Pons (tissue), 1 donor: ENCODE measurements at regions not wholly inside any gene's neighbourhood (a gene's known extent, or its start where the extent isn't known, plus 50 kb on each side); places are given as distances from the start of the nearest gene placed in this dataset.
"Not testable (repeated sequence)": the region's sequence is repeated elsewhere in the genome, so short reads cannot be mapped to it uniquely, and the experiment has no call there.

Experiments used
- DNase-seq: peaks from one replicate; pipeline ENCODE4 v3.0.0-alpha.2; 2016; ENCODE audit warnings: low spot score

DNA sequence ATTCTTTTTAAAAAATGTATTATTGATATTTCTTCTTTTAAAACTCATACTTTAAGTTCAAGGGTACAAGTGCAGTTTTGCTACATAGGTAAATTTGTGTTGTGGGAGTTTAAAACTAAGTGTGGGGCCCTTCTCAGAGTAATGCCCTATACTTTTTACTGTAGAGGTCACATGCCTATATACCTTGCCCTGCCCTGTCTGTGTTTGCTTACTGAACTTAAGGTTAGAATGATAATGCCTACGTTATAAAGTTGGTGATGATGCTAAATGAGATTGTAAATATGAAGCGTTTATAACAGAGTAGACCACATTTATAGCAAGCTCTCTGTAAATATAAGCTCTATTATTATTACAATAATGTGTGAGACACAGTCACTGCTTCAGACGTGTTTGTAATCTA, 261.9 kb downstream of the RASSF9 start:
- DNase-seq: no peak

DNA sequence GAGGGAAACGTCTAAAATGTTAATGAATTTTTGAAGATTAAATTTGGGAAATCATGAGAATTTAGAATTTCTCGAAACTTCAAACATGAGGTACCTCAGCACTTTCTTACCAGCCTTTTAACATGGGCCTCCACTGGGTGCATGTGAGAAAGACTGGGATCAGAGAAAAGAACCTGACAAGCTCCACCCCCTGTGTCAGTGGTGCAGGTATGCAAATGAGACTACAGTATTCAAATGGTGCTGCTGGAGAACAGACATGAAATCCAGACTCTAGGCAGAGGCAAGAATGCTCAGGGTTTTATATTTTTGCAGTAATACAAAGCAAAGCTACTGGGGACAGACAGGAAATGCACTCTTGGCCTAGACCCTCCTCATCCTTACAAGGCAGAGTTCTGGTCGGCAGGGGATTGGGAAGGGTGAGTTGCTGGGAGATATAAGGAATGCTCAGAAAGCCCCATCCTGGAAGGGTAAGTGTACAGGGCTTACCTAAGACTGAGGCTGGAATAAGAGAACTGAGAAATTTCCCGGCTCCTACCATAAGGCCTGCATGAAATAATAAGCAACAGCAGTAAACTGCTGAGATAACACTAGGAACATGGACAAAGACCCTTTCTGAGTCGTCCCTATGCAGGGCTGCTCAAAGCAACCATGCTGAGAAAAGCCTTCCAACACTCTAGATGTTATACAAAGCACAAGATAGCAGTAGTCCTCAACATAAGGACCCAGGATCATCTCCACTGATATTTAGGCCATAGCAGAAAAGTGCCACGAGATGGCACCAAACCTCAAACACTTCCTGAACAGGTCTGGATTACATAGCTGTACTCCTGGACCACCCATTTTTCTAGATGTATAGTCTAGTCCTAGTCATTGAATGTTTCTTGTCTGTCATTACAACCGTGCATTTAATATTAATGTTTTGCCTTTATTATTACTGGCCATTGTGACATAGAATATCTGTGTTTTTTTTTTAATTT, 260.8 kb downstream of the RASSF9 start:
- DNase-seq: peak; percentile 57

DNA sequence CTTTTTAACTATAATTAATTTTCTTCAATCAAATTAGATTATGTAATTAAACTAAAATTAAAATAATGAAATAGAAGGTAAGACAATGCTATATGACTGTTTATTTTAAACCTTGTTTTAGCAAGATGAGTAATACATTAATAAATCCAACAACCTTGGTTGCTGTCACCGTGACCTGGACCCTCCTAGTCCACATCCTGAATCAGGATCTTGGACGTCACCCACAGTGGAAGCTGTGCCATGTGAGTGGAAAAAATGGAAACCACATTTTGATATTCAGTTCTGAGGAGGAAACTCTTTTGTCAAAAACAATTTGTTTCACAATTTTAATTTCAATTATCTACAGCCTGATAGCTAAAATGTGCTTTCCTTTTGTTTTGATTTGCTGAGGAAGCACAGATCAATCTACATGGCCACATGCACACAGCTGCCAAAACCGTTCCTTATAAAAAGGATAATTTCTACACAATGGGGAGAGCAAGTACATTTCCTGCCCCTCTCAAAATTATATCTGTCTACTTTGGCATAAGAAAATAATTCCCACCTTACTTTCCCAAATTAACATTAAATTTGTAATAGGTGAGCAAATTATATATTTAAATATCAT, 255.5 kb downstream of the RASSF9 start:
- no peak for DNase-seq

DNA sequence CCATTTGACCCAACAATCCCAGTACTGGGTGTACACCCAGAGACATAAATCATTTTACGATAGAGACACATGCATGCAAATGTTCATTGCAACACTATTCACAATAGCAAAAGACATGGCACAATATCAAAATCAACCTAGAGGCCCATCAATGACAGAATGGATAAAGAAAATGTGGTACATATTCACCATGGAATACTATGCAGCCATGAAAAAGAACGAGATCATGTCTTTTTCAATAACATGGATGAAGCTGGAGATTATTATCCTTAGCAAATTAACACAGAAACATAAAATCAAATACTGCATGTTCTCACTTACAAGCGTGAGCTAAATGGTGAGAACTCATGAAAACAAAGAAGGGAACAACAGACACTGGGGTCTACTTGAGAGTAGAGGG, 249.1 kb downstream of the RASSF9 start:
- no peak for DNase-seq

DNA sequence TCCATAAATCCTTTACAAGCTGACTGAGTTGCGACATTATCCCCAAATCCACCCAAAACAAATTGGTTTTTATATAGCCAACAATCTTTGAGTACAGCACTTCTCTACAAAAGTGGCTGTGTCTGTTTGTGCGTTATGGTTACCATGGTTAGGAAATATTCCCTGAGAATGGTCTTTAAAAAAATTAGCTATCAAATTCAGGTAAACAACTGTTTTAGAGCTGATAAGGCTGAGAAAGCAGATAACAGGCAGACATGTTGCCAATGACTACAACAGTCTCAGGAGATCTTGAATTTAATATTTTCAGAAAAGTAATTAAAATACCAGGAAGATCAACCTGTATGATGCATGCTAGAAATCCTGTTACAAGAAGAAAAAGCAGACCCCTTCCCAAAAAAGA, 248.0 kb downstream of the RASSF9 start:
- no peak for DNase-seq

DNA sequence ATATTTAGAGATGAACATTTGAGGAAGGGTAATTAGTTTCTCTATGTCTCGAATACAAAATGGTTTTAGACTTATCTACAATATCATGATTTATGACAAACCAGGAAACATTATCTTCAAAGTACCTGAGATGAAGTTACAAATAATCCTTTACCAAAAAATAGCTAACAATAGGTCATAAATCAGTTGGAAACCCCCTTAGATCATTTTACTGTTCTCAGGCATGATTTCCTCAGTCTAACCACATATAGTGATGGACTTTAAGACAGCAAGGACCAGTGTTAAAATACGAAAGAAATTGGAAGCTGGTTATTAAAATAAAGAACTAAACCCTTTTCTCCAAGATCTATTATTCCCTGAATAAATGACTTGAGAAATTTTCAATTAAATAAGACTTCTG, 235.4 kb downstream of the RASSF9 start:
- no peak for DNase-seq

DNA sequence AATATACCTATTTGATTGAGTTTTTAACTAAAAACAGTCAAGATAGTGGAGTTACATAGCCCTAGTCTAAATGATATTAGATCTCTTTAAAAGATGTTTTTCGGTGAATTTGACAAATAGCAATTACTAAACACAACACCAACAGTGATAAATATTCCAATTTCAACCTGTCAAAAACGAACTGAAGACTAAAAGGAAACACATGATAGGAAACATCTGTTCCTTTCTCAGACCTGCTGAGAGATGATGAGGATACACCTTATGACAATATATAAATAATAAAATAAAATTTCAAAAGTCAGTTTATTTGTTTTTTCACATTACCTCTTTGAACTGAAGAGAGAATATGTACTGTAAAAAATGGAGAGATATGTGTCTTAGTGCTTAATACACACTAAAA, 232.7 kb downstream of the RASSF9 start:
- no peak for DNase-seq

DNA sequence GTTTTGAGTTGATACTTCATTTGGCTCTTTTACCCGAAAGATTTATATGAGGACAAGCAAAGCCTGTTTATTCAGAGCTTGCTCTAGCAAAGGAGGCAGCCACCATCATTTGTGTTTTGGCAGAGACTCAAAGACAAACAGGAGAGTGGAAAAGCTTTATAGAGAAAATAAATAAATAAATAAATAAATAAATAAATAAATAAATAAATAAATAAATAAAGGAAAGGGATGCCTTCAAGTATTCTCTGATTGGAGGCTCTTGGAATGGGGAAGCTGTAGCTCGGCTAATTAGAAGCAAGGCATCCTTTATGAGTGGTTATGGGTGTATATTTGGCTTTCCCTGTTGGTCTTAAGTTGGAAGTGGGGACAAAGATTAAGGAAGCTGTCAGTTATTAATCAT, 229.8 kb downstream of the RASSF9 start:
- DNase-seq: no peak

DNA sequence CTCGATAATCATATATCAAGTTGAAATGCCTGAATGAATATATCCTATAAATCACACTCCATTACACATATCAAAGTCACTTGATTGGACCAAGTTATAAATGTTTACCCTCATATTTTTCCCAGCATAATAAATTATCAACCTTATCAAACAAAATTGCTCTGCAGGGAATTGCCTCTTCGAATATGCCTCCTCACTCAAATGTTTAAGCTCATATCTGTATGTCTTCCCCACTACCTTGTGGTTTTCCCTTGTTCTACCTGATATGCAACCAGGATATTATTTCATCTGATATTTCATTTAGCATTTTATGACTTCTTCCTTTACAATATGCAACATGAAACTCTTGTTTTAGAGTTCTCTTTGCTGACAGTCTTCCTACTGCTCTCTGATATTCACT, 226.4 kb downstream of the RASSF9 start:
- DNase-seq: no peak

DNA sequence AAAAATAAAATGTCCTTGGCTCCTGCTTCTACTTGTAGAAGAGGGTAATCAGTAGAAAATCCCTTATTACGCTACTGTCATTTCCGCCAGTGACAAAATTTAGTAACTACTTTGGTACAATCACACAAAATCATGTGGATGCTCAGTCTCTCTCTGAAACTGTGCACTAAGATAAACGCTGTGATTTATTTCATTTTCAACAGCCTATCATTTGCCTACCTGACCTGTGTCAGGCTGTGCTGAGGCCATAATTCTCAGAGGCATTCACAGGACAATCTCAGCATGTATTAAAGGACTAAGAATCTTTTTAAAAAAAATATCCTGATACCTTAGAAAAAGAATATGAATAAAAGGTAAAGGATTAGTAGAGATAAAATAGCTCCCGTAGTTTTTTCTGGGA, 226.0 kb downstream of the RASSF9 start:
- no peak for DNase-seq

DNA sequence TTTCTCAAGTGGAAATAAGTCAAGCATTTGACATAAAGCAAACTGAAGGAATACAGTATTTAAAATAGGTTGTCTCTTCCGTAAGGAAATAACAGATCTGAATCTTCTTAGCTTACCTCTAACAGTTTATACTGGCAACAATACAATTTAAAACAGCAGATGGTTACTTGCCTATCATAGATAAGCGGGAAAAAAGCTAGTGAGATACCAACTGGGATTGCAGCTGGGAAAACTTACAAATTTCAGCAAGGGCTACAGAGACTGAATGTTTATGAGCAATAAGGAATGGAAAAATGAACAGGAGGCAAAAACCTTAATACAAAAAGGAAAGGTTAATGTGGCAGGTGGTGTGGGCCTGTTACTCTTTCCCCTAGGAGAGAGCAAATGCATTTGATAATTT, 220.0 kb downstream of the RASSF9 start:
- no peak for DNase-seq

DNA sequence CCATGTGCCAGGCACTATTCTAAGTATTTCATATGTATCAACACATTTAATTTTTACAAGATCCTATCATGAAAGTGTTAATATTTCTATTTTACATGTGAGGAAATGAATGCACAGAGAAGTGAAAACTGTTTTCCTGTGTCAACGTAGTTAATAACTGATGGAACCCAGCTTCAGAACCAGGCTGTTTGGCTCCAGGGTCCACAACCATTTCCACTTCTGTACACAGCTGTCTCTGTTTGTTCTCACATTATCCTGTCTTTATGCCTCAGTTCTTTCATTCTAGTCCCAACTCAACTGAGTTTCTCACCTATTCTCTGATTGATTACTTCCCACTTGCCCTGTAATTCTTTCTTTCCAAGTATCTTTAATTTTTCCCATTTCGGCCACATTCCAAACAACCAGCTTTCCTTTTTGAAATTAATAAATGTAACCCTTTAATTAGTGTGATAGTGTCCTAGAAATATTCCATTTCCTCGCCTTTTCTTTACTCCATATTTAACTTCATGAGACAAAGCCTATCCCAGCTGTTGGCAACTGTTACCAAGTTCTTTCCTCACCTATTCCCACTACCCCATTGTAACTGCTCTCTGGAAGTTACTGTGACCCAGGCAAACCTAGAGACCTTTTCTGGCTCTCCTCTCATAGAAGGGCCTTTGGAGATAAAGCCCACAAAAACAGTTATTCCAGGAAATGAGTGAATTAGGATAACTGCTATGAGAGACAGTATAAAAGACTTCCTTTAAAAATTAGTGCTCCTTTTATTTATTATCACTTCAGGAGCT, 218.7 kb downstream of the RASSF9 start:
- DNase-seq: no peak

DNA sequence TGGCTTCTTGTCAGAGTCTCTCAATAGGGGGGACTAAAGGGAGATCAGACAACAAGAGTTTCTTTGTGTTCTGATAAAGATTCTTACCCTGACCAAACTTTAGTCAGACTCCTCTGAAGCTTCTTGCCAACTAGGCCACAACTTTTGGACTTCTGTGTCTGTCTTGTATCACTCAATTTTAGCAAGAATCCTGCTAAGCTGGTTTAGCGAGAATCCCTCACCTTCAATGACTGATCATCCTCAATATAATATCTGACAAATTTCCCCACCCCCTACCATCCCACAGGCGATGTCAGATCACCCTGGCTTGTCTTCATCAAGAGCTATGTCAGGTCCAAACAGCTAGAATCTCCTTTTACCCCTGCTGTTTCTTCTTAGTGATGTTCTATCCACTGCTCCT, 215.2 kb downstream of the RASSF9 start:
- no peak for DNase-seq

DNA sequence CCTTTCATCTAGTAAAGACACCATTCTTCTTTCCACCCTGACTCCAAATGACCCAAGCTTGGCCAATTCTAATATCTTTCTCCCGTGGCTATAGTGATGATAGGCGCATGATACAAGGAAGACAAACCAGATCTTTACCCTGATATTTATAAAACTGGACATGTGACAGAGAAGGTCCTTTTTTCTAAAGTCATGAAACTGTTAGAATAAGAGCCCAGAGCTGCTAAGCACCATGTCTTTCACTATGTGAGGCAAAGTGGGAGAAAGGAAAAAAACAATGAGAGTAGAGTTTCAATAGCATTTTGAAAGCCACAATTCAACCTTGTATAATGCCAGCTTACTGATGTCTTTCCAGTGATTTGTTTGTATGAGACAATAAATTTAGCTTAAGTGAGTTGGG, 212.4 kb downstream of the RASSF9 start:
- DNase-seq: no peak

DNA sequence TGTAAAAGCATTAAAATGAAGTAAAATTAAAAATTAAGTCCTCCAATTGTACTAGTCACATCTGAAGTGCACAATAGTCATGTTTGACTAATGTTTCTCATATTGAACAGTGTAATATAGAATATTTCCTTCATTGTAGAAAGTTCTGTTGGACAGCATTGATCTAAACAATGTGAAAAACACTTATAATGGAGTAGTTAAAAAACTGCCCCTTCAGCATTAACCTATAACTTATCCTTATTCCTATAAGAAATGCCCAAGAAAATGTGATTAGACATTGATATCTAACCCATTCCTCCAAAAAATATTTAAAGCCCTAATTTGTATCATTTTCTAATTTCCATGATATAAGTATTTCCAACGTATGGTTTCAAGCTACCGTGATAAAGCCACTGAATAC, 210.7 kb downstream of the RASSF9 start:
- no peak for DNase-seq

DNA sequence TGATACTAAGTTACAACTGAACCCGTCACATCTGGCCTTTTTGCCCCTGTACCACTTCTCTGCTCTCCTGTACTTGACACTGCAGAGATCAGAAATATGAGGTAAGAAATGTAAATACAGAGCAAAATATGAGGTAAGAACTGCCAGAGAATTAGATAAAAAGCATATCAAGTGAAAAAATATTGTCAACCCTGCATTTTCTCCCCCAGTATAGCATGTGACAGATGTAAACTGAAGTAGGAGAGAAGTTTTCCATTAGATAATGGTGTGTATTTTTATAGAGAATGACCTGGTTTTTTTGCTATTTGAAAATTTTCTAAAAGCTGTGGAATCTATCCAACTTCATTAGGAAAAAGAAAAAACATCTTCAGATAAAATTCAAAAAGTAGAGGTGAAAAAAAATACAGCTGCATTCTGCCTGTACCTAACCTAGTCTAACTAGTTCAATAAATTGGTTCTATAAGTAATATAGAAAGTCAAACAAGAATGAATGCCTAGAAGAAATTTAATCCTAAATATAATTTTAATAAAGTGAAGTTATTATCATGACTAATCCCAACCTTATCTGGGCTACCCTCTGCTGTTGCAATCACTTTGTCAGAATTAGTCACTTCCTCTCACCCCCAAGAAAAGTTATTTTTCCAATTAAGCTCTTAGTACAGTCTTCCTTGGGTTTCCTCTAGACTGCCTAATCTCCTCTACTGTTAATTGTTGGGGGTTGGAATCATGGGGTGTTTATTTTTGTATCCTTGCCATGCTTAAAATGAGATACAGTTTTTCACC, 210.0 kb downstream of the RASSF9 start:
- no peak for DNase-seq

DNA sequence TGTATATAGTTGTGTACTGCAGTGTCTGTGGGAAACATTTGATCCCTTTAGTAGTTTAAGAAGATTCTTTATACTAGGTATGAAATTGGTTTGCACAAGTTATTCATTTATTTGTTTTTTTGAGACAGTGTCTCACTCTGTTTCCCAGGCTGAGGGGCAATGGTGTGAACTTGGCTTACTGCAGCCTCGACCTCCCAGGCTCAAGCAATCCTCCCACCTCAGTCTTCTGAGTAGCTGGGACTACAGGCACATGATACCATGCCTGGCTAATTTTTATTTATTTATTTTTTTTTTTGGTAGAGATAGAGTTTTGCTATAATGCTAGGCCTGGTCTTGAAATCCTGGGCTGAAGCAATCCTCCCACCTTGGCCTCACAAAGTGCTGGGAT, 209.4 kb downstream of the RASSF9 start:
- no peak for DNase-seq

DNA sequence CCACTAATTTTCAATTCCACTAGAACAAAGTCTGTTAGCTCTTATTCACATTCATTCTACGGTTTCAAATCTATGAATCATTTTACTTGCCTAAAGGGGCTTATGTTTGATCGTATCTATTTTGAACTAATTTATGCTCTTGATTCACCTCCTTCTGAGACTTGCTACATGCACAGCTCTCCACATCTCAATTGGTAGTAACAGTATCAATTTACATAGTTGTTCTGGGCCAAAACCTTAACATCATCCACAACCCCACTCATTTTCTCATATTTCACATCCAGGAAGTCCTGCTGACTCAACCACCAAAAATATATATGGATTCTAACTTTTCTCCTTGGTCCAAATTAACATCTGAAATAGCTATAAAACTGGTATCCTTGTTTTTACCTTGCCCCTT, 208.6 kb downstream of the RASSF9 start:
- DNase-seq: no peak

DNA sequence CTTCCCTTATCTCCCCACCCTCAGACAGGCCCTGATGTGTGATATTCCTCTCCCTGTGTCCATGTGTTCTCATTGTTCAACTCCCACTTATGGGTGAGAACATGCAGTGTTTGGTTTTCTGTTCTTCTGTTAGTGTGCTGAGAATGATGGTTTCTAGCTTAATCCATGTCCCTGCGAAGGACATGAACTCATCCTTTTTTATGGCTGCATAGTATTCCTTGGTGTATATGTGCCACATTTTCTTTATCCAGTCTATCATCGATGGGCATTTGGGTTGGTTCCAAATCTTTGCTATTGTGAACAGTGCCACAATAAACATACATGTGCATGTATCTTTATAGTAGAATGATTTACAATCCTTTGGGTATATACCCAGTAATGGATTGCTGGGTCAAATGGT, 207.6 kb downstream of the RASSF9 start:
- not testable (repeated sequence) for DNase-seq

DNA sequence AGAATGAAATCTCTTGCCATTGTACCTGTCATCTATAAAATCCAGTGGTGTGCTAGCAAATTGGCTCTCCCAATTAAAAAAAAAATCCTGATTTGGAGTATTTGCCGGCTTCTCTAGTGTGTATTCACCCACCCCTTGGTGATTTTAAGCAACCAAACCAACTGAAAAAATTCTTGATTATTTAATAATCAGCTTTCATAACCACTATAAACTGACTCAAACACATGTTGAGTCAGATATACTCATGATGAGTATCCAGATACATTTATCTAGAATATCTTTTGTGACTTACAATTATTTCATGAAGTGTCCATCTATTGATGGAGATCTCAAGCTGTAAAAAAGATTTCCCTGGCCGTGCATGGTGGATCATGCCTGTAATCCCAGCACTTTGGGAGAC, 205.4 kb downstream of the RASSF9 start:
- DNase-seq: no peak

DNA sequence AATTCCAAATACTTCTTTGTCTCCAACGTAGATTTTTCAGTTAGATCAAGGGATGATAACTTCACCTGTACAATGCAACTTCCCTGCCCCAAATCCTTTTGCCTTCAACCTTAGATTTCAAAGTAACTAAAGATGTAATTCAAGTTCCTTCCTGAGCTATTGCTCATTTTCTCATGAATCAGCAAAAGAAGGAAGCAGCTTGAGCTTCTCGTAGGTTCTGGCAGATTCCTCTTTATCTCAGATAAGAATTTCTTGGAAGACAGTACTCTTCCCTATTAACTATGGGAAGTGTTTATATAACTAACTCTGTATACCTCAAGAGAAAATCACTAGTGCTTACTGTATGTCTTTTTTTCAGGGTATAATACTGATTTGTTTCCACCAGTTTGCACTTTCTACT, 203.8 kb downstream of the RASSF9 start:
- no peak for DNase-seq

DNA sequence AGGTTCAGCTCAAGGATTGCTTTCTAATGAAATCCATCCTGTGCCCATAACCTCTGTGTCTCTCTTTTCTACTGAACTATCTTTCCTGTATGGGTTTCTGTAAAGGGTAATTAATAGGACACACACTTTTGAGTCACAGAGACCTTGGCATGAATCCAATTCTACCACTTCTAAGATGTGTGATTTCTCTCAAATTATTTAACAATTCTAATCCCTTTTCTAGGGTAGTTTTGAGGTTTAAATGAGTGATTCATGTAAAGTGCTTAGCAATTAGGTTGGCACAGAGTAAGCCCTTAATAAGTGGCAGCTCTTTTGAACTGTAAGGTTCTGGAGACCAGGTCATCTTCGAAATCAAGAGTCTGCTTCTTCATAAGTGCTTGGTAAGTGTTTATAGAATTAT, 202.7 kb downstream of the RASSF9 start:
- no peak for DNase-seq
